ENCODE measurements at regions not wholly inside any gene's neighbourhood (a gene's known extent, or its start where the extent isn't known, plus 50 kb on each side); places are given as distances from the start of the nearest gene placed in this dataset.

DNA sequence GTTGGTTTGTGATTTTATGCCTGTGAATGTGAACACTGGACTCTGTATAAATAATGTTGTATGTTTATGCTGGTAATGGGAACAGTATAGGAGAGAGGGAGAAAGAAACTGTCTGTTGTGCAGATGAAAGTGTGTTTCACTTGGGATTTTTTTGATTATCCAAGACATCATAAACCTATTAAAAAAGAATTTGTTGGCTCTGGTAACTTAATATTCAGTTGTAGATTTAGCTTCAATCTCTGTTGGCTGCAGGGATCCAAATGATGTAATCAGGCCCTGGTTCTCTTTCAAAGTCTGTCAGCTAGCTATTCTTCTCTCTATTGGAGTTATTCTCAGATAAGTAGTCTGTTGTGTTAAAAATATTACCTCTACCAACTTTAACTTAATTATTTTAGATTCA lies 168.8 kb upstream of the RHOBTB1 start:
- no peak for DNase-seq (ENCODE audit: low spot score)
- Histone ChIP-seq H3K9ac (ENCODE audit: low read depth in 1 of 2, low read length in 2 of 2) (no peak overlapping the region), H3K4me1 (ENCODE audit: control insufficient read depth in 4 of 4, insufficient read depth in 4 of 4, low read length in 3 of 4) (no peaks in the 10 kb centered on the region), H3K27ac (ENCODE audit: low read depth in 1 of 2, low read length in 2 of 2) (no peak overlapping the region), H3K27me3 (ENCODE audit: control insufficient read depth in 4 of 4, insufficient read depth in 4 of 4, low read length in 3 of 4) (no peaks in the 10 kb centered on the region), H3K4me3 (ENCODE audit: low read depth in 1 of 3, low read length in 3 of 3) (no peak overlapping the region), H3K36me3 (ENCODE audit: control insufficient read depth in 4 of 4, insufficient read depth in 3 of 4, low read depth in 1 of 4, low read length in 3 of 4) (no peaks in the 10 kb centered on the region), H3K9me3 (ENCODE audit: control insufficient read depth in 4 of 4, low read length in 3 of 4) (no peaks in the 10 kb centered on the region)
- TF ChIP-seq FOXA2 (IDR thresholded peaks at IDR 0.05) (no peak), HNF4A (conservative IDR thresholded peaks at IDR 0.05) (no peak), ZBTB33 (IDR thresholded peaks at IDR 0.05) (no peak), JUND (IDR thresholded peaks at IDR 0.05) (no peak), NR2F2 (IDR thresholded peaks at IDR 0.05) (no peak), TAF1 (conservative IDR thresholded peaks at IDR 0.05) (no peak), EGR1 (IDR thresholded peaks at IDR 0.05; ENCODE audit: low read depth in 2 of 2) (no peak), MAX (IDR thresholded peaks at IDR 0.05) (no peak), RXRA (IDR thresholded peaks at IDR 0.05) (no peak), GABPA (IDR thresholded peaks at IDR 0.05 in 1 of 2, conservative IDR thresholded peaks at IDR 0.05 in 1 of 2) (no peak), REST (IDR thresholded peaks at IDR 0.05) (no peak), HNF4G (IDR thresholded peaks at IDR 0.05) (no peak)
- TF ChIP-seq, protein P1, sequence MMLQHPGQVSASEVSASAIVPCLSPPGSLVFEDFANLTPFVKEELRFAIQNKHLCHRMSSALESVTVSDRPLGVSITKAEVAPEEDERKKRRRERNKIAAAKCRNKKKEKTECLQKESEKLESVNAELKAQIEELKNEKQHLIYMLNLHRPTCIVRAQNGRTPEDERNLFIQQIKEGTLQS (IDR thresholded peaks at IDR 0.05), result no peak
- TF ChIP-seq, protein P2, sequence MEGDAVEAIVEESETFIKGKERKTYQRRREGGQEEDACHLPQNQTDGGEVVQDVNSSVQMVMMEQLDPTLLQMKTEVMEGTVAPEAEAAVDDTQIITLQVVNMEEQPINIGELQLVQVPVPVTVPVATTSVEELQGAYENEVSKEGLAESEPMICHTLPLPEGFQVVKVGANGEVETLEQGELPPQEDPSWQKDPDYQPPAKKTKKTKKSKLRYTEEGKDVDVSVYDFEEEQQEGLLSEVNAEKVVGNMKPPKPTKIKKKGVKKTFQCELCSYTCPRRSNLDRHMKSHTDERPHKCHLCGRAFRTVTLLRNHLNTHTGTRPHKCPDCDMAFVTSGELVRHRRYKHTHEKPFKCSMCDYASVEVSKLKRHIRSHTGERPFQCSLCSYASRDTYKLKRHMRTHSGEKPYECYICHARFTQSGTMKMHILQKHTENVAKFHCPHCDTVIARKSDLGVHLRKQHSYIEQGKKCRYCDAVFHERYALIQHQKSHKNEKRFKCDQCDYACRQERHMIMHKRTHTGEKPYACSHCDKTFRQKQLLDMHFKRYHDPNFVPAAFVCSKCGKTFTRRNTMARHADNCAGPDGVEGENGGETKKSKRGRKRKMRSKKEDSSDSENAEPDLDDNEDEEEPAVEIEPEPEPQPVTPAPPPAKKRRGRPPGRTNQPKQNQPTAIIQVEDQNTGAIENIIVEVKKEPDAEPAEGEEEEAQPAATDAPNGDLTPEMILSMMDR (IDR thresholded peaks at IDR 0.05; ENCODE audit: low read depth, low read length, missing input control), result no peak

- TF ChIP-seq FOXA2 (IDR thresholded peaks at IDR 0.05) (no peak), ZBTB33 (IDR thresholded peaks at IDR 0.05) (no peak), GABPA (IDR thresholded peaks at IDR 0.05 in 1 of 2, conservative IDR thresholded peaks at IDR 0.05 in 1 of 2) (no peak), EGR1 (IDR thresholded peaks at IDR 0.05; ENCODE audit: low read depth in 2 of 2) (no peak), HNF4G (IDR thresholded peaks at IDR 0.05) (no peak), MAX (IDR thresholded peaks at IDR 0.05) (no peak), FOXA1 (IDR thresholded peaks at IDR 0.05) (no peak), RAD21 (IDR thresholded peaks at IDR 0.05) (no peak), JUND (IDR thresholded peaks at IDR 0.05) (no peak)
- TF ChIP-seq, protein P2 (IDR thresholded peaks at IDR 0.05; ENCODE audit: low read depth, low read length, missing input control), result no peak
- no peak for DNase-seq (ENCODE audit: low spot score)
These were observed 167.0 kb upstream of the RHOBTB1 start for GRCh38 chr10:61110936-61111335.

More at GRCh38 chr10:61110936-61111335, 167.0 kb upstream of the RHOBTB1 start:
- H3K27me3 ChIP-seq (ENCODE audit: control insufficient read depth in 4 of 4, insufficient read depth in 4 of 4, low read length in 3 of 4), result no peaks in the 10 kb centered on the region
- H3K9me3 ChIP-seq (ENCODE audit: control insufficient read depth in 4 of 4, low read length in 3 of 4), result no peaks in the 10 kb centered on the region
- no peak overlapping the region for H3K27ac ChIP-seq (ENCODE audit: low read depth in 1 of 2, low read length in 2 of 2)
- no peaks in the 10 kb centered on the region for H3K36me3 ChIP-seq (ENCODE audit: control insufficient read depth in 4 of 4, insufficient read depth in 3 of 4, low read depth in 1 of 4, low read length in 3 of 4)
- H3K9ac ChIP-seq (ENCODE audit: low read depth in 1 of 2, low read length in 2 of 2), result no peak overlapping the region
- no peaks in the 10 kb centered on the region for H3K4me1 ChIP-seq (ENCODE audit: control insufficient read depth in 4 of 4, insufficient read depth in 4 of 4, low read length in 3 of 4)
- H3K4me3 ChIP-seq (ENCODE audit: low read depth in 1 of 3, low read length in 3 of 3), result no peak overlapping the region

Data from liver (tissue), 7 donors.